Tibial artery (tissue), 4 donors: ENCODE measurements at regions not wholly inside any gene's neighbourhood (a gene's known extent, or its start where the extent isn't known, plus 50 kb on each side); places are given as distances from the start of the nearest gene placed in this dataset.

Experiments used
- DNase-seq, 2 donors: peaks; one replicate each; pipeline ENCODE4 v3.0.0-alpha.2; 2019
- H3K27ac ChIP-seq, 2 donors: fragments of 200-600 bp; sonication (generic) in 1 of 2; 1 replicate in 1 of 2; 2 replicates in 1 of 2; pipeline ENCODE4 v1.5.1; 2018 to 2019; ENCODE audit warnings: mild to moderate bottlenecking in 1 of 2
- H3K27me3 ChIP-seq, 2 donors: fragments of 200-600 bp; sonication (generic) in 1 of 2; one replicate each; pipeline versions ENCODE4 v1.5.1 to v1.6.0; 2016 to 2019
- H3K36me3 ChIP-seq, 3 donors: fragments of 200-600 bp; sonication (generic) in 2 of 3; one replicate each; pipeline ENCODE4 v1.5.1; 2016 to 2019; ENCODE audit warnings: mild to moderate bottlenecking in 2 of 3
- H3K4me1 ChIP-seq, 4 donors: fragments of 200-600 bp; sonication (generic) in 2 of 4; 1 replicate in 3 of 4; 2 replicates in 1 of 4; pipeline ENCODE4 v1.5.1; 2016 to 2019
- H3K4me3 ChIP-seq, 2 donors: fragments of 200-600 bp; sonication (generic) in 1 of 2; 1 replicate in 1 of 2; 2 replicates in 1 of 2; pipeline ENCODE4 v1.5.1; 2018 to 2019; ENCODE audit warnings: mild to moderate bottlenecking in 2 of 2
- H3K9me3 ChIP-seq, 3 donors: fragments of 200-600 bp; sonication (generic) in 1 of 3; one replicate each; pipeline ENCODE4 v1.5.1; 2016 to 2019
- intact Hi-C: fragments of 100-400 bp; cut with DNase I; formaldehyde crosslinking; loops from one replicate; pipeline ENCODE4 v1.15.0; 2023; ENCODE audit warnings: low total_unique reads
- TF ChIP-seq, protein P1 (sequence below), 2 experiments: fragments of 200-600 bp in 1 of 2; fragments of 450-650 bp in 1 of 2; IDR thresholded peaks; one replicate each; pipeline ENCODE4 v1.5.1; 2017 to 2019; ENCODE audit warnings: antibody characterized with exemption in 2 of 2, mild to moderate bottlenecking in 1 of 2, moderate library complexity in 1 of 2

DNA sequence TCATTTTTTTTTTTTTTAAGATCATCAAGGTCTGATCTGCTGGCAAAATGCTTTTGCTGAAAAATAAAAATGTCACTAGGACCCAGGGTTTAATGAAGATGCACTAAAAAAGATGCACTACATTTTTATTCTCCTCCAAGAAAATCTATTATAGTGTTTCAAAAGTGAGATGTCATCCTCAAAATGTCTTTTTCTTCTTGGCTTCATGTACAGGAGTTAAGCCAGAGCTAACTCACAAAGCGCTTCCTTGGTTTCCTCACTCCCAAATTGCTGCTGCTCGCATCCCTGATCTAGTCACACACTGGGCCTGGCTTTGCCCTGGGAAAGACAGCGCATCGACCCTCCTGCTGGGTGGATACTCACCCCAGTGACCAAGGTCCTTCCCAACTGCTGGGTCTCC is 113.4 kb upstream of the CCDC68 start:
- DNase-seq: no peak
- no peaks in the 10 kb centered on the region for H3K36me3 ChIP-seq
- intact Hi-C loops: no loop called here
- TF ChIP-seq, protein P1, sequence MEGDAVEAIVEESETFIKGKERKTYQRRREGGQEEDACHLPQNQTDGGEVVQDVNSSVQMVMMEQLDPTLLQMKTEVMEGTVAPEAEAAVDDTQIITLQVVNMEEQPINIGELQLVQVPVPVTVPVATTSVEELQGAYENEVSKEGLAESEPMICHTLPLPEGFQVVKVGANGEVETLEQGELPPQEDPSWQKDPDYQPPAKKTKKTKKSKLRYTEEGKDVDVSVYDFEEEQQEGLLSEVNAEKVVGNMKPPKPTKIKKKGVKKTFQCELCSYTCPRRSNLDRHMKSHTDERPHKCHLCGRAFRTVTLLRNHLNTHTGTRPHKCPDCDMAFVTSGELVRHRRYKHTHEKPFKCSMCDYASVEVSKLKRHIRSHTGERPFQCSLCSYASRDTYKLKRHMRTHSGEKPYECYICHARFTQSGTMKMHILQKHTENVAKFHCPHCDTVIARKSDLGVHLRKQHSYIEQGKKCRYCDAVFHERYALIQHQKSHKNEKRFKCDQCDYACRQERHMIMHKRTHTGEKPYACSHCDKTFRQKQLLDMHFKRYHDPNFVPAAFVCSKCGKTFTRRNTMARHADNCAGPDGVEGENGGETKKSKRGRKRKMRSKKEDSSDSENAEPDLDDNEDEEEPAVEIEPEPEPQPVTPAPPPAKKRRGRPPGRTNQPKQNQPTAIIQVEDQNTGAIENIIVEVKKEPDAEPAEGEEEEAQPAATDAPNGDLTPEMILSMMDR (IDR thresholded peaks at IDR 0.05): no peak
- H3K4me3 ChIP-seq: no peak overlapping the region
- no peaks in the 10 kb centered on the region for H3K9me3 ChIP-seq
- no peaks in the 10 kb centered on the region for H3K27me3 ChIP-seq
- H3K27ac ChIP-seq: no peak overlapping the region
- no peaks in the 10 kb centered on the region for H3K4me1 ChIP-seq

DNA sequence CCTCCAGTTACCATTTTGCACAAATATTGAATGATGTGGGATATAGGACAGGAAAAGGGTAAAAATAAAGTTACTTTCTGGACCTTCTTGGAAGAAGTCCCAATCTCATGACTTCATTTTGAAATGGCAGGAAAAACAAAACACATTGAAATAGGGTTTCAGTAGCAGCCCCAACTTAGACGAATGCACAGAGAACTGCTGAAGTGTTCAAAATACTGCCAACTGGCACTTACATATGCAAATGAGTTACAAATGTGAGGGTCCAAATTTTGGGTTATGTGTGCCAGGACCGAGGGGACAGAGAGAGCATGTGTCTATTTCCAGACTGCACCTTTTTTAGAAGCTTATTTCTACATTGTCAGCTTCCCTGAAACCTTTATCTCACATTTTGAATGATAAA is 112.9 kb upstream of the CCDC68 start:
- Histone ChIP-seq H3K36me3 (no peaks in the 10 kb centered on the region), H3K27me3 (no peaks in the 10 kb centered on the region), H3K9me3 (no peaks in the 10 kb centered on the region), H3K27ac (no peak overlapping the region), H3K4me1 (no peaks in the 10 kb centered on the region), H3K4me3 (no peak overlapping the region)
- TF ChIP-seq, protein P1 (IDR thresholded peaks at IDR 0.05): no peak
- intact Hi-C loops: no loop called here
- no peak for DNase-seq

DNA sequence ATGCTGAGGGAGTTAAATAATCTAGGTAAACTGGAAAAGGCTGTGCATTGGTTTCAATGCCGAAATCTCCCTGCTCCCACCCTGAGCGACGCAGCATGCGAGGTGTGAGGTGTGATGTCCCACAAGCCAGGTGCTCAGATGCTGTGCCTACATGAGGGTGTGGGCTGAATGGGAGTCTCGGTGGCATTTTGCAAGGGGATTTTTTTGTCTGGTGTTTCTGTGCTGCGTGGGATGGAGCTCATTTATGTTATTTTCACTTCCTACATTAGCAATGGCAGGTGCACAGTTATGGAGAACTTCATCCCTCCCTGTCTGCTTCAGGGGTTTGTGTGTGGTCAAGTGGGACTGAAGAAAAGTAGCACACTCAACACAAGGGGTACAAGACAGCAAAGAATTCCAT is 110.2 kb upstream of the CCDC68 start:
- H3K4me1 ChIP-seq: no peaks in the 10 kb centered on the region
- intact Hi-C loops: no loop called here
- no peak for DNase-seq
- H3K27ac ChIP-seq: no peak overlapping the region
- no peaks in the 10 kb centered on the region for H3K9me3 ChIP-seq
- TF ChIP-seq, protein P1 (IDR thresholded peaks at IDR 0.05): no peak
- H3K36me3 ChIP-seq: no peaks in the 10 kb centered on the region
- H3K4me3 ChIP-seq: no peak overlapping the region
- no peaks in the 10 kb centered on the region for H3K27me3 ChIP-seq

DNA sequence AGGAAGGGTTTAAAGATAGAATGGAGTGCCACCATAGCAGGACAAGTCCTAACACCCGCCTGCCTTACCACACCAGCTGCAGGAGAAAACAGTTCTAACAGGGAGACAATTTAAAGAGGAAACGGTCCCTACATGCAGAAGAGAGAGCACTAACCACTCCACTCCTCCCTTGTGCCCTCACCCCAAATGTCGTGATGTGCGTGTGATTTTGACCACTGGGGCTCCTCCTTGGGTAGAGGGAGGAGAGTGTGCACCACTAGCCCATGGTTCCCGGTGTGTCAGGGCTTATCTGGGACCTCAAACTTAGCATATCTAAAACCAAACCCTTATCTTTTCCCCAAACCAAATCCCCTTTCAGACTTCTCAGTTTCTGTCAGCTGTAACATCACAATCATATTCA is 105.5 kb upstream of the CCDC68 start:
- TF ChIP-seq, protein P1 (IDR thresholded peaks at IDR 0.05): no peak
- no peak for DNase-seq
- H3K27me3 ChIP-seq: no peaks in the 10 kb centered on the region
- no peak overlapping the region for H3K27ac ChIP-seq
- no peaks in the 10 kb centered on the region for H3K36me3 ChIP-seq
- intact Hi-C loops: no loop called here
- no peaks in the 10 kb centered on the region for H3K4me1 ChIP-seq
- no peaks in the 10 kb centered on the region for H3K9me3 ChIP-seq
- H3K4me3 ChIP-seq: no peak overlapping the region

DNA sequence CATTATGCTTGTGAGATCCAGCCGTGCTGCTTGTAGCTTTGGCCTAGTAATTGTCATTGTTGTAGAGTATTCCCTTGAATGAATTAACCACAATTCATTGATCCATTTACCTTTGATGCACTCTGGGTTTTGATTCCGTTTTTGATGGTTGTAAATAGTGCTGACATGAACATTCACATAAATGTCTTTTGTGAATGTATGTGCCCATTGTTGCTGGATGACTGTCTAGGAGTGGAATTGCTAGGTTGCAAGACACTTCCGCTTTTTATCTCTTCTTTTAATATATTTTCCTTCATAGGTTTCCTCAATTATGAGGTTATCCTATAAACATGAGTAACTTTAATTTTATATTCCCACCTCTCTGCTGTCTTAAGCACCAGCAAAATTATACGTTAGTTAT is 104.8 kb upstream of the CCDC68 start:
- H3K27me3 ChIP-seq: no peaks in the 10 kb centered on the region
- no peaks in the 10 kb centered on the region for H3K36me3 ChIP-seq
- DNase-seq: no peak
- H3K4me1 ChIP-seq: no peaks in the 10 kb centered on the region
- TF ChIP-seq, protein P1 (IDR thresholded peaks at IDR 0.05): no peak
- no peak overlapping the region for H3K4me3 ChIP-seq
- no peak overlapping the region for H3K27ac ChIP-seq
- no peaks in the 10 kb centered on the region for H3K9me3 ChIP-seq
- intact Hi-C loops: no loop called here
